GM12872 (cell line): ENCODE measurements at regions not wholly inside any gene's neighbourhood (a gene's known extent, or its start where the extent isn't known, plus 50 kb on each side); places are given as distances from the start of the nearest gene placed in this dataset.

Experiments used
- CTCF ChIP-seq: IDR thresholded peaks from 3 replicates; pipeline ENCODE4 v1.5.1; 2011; ENCODE audit warnings: low read depth, mild to moderate bottlenecking, low read length, moderate library complexity; ENCODE audit not compliant: insufficient read depth

- no peak for TF ChIP-seq CTCF
Measured at GRCh38 chr19:29268721-29269393, 55.9 kb upstream of the UQCRFS1 start.

GRCh38 chr19:29269641-29270040, 56.7 kb upstream of the UQCRFS1 start:
- no peak for TF ChIP-seq CTCF

DNA sequence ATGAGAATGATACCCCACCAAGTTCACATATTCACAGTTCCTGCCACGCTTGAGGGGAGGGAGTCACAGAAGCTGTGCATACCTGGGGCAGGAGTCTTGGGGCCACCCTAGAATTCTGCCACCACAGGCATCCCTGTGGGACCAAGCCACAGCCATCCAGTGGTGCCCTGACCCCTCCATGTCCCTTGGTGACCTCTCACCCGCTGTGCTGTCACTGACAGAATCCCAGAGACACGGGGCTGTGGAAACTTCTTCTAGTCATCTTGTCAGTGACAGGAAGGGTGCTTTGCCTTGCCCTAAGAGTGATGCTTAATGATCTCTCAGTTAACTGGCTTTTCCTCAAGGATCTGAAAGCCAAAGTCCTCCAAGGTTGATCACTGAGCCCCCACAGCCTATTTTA, 58.4 kb upstream of the UQCRFS1 start:
- TF ChIP-seq CTCF: no peak

DNA sequence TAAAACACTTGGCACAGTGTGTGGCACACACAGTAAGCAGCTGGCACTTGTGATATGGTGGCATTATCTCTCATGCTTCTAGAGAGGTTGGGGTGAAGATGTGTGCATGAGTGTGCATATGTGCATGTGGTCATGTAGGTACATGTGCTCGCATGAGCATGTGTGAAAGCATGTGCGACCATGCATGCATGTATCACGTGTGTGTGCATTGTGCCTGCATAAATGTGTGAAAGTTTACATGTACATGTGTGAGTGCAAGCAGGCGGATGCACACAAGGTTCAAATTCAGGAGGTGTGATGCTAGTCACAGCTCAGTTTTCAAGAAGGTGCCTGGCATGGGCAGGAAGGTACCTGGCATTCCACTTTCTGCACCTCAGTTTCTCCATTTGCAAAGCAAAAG, 59.0 kb upstream of the UQCRFS1 start:
- TF ChIP-seq CTCF: no peak

DNA sequence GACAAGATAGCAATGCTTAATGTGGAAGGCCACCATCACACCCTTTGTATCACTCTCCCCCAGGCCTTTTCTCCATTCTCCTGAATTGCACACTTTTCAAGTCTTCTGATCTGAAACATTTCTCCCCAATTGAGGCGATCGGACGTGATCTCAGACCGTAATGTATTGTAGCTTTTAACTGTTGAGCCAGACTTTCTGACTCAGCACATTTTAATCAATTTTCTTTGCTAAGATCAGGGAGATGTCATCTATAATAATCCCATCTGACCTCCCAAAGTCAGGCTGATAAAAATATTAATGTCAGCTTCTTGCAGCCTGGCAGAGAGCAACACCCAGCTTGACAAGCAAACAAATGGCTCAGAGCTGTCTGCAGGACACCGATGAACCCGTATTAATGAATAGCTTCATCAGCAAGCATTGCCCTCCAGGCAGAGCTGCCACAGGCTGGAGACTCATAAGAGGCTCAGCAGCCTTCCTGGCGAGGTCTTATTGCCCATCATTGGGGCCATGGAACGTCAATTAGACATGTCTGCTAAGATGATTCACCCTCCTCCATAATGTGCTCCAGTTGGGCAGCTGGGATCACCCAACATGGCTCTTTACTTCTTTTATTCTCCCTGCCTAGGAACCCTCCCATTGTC, 60.2 kb upstream of the UQCRFS1 start:
- TF ChIP-seq CTCF: no peak

- TF ChIP-seq CTCF: no peak
Measured at GRCh38 chr19:29275266-29275665, 62.3 kb upstream of the UQCRFS1 start.

- no peak for TF ChIP-seq CTCF
Measured at GRCh38 chr19:29277102-29277501, 64.2 kb upstream of the UQCRFS1 start.
